HEK293T (cell line): ENCODE measurements at regions not wholly inside any gene's neighbourhood (a gene's known extent, or its start where the extent isn't known, plus 50 kb on each side); places are given as distances from the start of the nearest gene placed in this dataset.

Experiments
- ARNT ChIP-seq: fragments of 450-650 bp; IDR thresholded peaks from 2 replicates; pipeline ENCODE4 v1.6.1; 2017; ENCODE audit warnings: mild to moderate bottlenecking
- BHLHE40 ChIP-seq: fragments of 450-650 bp; IDR thresholded peaks from 2 replicates; pipeline ENCODE4 v1.6.1; 2016; ENCODE audit warnings: mild to moderate bottlenecking, moderate library complexity, borderline replicate concordance
- CTBP1 ChIP-seq: fragments of 450-650 bp; IDR thresholded peaks from 2 replicates; pipeline ENCODE4 v1.6.1; 2016; ENCODE audit warnings: borderline replicate concordance
- FOXA1 ChIP-seq: fragments of 450-650 bp; IDR thresholded peaks from 2 replicates; pipeline ENCODE4 v1.6.1; 2016; ENCODE audit warnings: mild to moderate bottlenecking
- FOXK2 ChIP-seq: fragments of 450-650 bp; IDR thresholded peaks from 2 replicates; pipeline ENCODE4 v1.6.1; 2016; ENCODE audit warnings: mild to moderate bottlenecking
- FOXM1 ChIP-seq: fragments of 450-650 bp; IDR thresholded peaks from 2 replicates; pipeline ENCODE4 v1.6.1; 2017; ENCODE audit warnings: mild to moderate bottlenecking, borderline replicate concordance
- HDGF ChIP-seq: fragments of 450-650 bp; IDR thresholded peaks from 2 replicates; pipeline ENCODE4 v1.6.1; 2017; ENCODE audit warnings: antibody characterized with exemption, borderline replicate concordance
- L3MBTL2 ChIP-seq: fragments of 450-650 bp; conservative IDR thresholded peaks from 2 replicates; pipeline ENCODE4 v1.6.1; 2016; ENCODE audit warnings: mild to moderate bottlenecking
- NFRKB ChIP-seq: fragments of 450-650 bp; IDR thresholded peaks from 2 replicates; pipeline ENCODE4 v1.6.1; 2016; ENCODE audit warnings: mild to moderate bottlenecking, moderate library complexity
- PKNOX1 ChIP-seq: fragments of 450-650 bp; IDR thresholded peaks from 2 replicates; pipeline ENCODE4 v1.6.1; 2016
- SUZ12 ChIP-seq: fragments of 450-650 bp; IDR thresholded peaks from 2 replicates; pipeline ENCODE4 v1.6.1; 2016; ENCODE audit warnings: mild to moderate bottlenecking
- TARDBP ChIP-seq: fragments of 450-650 bp; IDR thresholded peaks from 2 replicates; pipeline ENCODE4 v1.6.1; 2016

GRCh38 chr14:39807271-39807670 is 375.0 kb upstream of the FBXO33 start:
- TF ChIP-seq PKNOX1 (no peak), CTBP1 (no peak), FOXM1 (no peak), BHLHE40 (no peak), SUZ12 (no peak), L3MBTL2 (no peak), FOXK2 (no peak), TARDBP (no peak), HDGF (no peak), FOXA1 (no peak), ARNT (no peak), NFRKB (no peak)
